Right kidney (tissue), 1 donor: ENCODE measurements at regions not wholly inside any gene's neighbourhood (a gene's known extent, or its start where the extent isn't known, plus 50 kb on each side); places are given as distances from the start of the nearest gene placed in this dataset.
"Not testable (repeated sequence)": the region's sequence is repeated elsewhere in the genome, so short reads cannot be mapped to it uniquely, and the experiment has no call there.

Experiments
- DNase-seq: peaks from one replicate; pipeline ENCODE4 v3.0.0-alpha.2; 2016

- peak; percentile 6 for DNase-seq
These were observed 55.0 kb downstream of the FOXA2 start for GRCh38 chr20:22529150-22530019.

- DNase-seq: no peak
These were observed 57.8 kb downstream of the FOXA2 start for GRCh38 chr20:22526512-22527012.

- no peak for DNase-seq
These were observed 58.6 kb downstream of the FOXA2 start for GRCh38 chr20:22525821-22526220.

GRCh38 chr20:22525069-22525820 is 59.1 kb downstream of the FOXA2 start:
- no peak for DNase-seq

DNA sequence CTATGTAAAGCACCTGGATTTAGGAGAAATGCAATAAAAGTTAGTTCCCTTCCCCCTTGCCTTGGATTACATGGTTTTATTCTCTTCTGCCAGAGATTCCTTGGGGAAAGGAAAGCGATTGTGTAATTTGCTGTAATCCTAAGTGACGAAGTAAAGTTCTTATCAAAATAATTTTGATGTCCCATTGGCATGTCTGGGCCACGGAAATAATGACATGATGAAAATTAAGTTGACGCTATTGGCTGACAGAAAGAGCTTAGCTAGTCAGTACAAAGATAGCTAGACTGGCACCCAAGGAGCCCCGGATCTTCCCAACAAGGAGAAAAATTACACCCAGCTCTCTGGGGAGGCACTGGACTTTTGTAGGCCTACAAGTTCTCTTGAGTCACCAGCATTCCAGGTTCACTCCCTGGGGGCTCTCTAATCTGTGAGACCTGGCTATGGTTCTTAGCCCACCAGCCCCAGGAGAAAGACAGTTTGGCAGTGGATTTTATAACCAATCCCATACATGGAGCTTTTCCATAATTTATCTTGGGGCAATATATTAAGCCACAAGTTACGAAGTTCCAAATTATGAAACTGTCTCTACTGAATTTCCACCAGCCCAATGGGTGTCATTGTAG is 59.9 kb downstream of the FOXA2 start:
- DNase-seq: no peak

DNA sequence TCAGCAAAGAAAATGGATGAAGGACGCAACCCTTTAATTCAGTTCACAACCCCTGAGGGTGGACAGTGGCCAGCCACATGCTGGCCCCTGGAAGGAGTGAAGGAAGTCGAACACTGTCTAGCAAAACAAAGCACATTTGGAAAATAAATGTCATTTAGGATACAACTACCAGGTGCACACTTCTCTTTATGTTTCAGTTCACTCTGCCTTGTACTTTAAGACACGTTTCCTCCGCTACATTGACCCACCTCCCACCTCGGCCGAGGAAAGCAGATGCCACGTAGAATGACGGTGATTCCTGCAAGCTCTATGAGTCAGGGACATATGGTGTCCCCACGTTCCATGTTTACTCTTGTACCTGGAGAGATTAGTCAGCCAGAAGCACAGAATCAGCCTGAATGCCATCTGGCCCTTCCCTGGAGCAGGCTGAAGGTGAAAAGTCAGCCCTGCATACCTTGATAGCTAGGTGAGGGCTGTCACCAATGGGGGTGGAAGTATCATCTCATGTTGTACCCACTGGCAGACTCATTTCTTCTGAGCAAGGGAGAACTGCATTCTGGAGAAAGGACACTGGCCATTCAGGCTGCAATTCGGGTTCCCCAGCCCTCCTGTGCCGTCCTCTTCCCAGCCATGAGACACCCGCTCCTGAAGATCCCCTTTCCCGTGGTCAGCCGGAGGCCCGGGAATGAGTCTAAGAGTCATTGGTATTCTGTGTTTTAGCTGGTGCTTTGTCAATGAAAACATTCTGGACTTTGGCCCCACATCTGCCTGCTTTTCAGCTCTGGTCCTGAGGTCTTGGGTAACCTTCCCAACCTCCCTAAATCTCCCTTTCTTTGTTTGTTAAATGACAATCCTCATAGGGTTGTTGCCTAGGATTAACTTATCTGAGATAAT is 60.6 kb downstream of the FOXA2 start:
- no peak for DNase-seq

- no peak for DNase-seq
These were observed 61.3 kb downstream of the FOXA2 start for GRCh38 chr20:22523128-22523498.

GRCh38 chr20:22522701-22523100 is 61.7 kb downstream of the FOXA2 start:
- DNase-seq: no peak

DNA sequence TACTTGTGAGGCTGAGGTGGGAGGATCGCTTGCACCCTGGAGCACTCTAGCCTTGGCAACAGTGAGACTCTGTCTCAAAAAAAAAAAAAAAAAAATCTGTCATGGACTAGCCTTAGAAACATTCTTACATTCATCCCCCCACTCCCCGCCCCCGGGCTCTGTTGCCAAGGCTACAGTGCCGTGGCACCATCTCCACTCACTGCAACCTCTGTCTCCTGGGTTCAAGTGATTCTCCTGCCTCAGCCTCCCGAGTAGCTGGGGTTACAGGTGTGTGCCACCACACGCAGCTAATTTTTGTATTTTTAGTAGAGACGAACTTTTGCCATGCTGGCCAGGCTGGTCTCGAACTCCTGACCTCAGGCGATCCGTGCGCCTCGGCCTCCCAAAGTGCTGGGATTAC is 62.4 kb downstream of the FOXA2 start:
- DNase-seq: not testable (repeated sequence)

GRCh38 chr20:22520381-22520780 is 64.0 kb downstream of the FOXA2 start:
- no peak for DNase-seq

DNA sequence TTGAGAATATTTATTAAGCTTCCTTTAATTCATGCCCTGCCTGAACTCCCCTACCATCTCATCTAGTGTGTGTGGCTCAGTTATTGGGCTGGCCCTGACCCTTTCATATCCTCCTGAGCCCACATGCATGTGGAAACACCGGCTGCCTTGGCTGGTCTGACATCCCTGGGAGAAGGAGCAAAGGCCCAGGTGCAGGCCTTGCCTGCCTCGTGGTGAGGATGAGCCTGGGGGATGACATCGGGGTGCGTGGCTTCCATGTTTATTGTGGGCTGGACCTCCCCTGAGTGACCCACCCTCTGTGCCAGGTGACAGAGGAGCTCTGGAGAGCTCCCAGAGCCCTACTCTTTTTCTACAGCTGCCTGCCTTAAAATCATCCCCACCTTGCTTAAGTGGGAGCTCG is 69.1 kb downstream of the FOXA2 start:
- DNase-seq: no peak

- DNase-seq: no peak
These were observed 70.8 kb downstream of the FOXA2 start for GRCh38 chr20:22513574-22513973.

DNA sequence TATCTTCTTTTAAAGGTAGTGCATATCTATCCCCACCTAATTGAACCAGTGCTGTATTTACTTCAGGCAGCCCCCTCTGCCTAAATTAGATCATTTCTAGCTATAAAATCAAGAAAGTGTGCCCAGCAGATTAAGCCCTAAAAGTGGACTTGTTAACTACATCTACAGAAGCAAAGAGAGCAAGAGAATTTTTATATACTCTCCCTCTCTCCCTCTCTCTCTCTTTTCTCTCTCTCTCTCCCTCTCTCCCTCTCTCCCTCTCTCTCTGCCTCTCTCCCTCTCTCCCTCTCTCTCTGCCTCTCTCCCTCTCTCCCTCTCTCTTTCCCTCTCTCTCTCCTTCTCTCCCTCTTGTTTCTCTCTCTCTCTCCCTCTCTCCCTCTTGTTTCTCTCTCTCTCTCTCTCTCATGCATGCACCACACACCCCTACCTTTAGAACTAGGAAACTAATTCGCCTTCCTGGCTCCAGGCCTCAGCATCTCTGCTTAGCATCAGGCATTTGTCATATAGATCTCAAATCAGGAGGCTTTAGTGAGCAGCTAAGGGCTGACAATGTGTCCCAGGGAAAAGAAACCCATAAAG is 71.4 kb downstream of the FOXA2 start:
- no peak for DNase-seq

GRCh38 chr20:22511943-22512910 is 72.1 kb downstream of the FOXA2 start:
- no peak for DNase-seq

DNA sequence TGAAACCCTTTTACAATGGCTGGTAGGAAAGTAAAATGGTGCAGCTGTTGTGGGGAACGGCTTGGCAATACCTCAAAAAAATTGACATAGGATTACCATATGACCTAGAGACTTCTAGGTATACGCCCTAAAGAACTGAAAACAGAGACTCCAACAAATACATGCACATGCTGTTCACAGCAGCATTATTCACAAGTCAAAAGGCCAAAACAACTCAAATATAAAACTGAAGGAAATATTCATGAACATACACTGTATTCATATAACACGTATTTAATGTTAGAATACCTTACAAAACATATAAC is 74.6 kb downstream of the FOXA2 start:
- DNase-seq: no peak

DNA sequence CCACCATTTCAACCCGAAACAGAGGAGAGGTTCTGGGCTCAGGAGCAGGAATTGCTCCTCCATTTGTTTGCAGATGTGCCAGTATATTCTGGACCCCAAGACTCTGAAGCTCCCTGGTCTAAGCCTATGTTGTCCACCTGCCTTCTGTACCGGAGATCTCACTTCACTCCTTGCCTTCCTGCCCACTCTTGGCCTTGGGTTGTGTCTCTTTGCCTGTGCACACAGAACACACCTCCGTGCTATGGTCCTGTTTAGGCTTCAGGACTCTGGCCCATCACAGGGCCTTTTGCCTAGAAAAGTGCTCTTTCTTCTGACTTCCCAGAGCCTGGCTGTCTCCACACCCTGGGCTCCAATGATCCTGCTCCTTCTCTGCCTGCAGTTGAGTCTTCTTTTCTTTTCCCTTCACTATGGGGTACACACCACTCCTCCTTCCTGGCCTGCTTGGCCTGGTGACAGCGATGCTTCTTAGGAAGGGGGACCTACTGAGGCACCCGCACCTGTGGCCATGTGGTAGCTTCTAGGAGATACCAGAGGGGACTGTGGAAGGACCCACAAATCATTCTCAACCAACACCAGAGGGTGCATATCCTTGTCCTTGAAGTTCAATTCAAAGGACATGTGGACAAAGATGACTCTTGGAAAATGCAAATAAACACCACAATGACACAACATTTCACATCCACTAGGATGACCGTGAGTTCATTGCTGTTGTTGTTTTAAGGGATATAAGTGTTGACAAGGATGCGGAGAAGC is 75.1 kb downstream of the FOXA2 start:
- no peak for DNase-seq

GRCh38 chr20:22508426-22508825 is 75.9 kb downstream of the FOXA2 start:
- no peak for DNase-seq

- DNase-seq: no peak
These were observed 77.0 kb downstream of the FOXA2 start for GRCh38 chr20:22507240-22507961.

- no peak for DNase-seq
These were observed 77.5 kb downstream of the FOXA2 start for GRCh38 chr20:22506827-22507226.
